ENCODE measurements at regions not wholly inside any gene's neighbourhood (a gene's known extent, or its start where the extent isn't known, plus 50 kb on each side); places are given as distances from the start of the nearest gene placed in this dataset.

DNA sequence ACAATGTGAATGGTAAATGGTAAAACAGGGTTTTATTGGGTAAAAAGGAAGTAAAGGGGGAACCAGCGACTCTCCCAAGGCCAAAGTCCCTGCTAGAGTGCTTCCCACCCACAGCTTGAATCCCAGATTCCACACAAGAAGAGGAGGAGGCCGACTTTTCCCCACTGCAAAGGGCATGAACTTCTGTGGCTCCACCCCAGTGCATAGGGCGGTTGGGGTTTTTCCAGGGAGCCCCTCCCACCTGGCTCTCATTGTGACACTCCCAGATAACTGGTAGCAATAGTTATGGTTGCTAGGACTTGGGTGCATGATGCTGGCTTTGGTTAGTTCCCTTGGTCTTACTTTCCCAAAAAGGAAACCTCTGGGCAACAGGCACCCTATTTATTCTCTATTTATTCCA is 666.0 kb upstream of the CA10 start:
- TF ChIP-seq TCF4 (CRISPR knock-in tag; IDR thresholded peaks at IDR 0.05; ENCODE audit: borderline replicate concordance): no peak
- no peak for TF ChIP-seq ZFP30 (CRISPR knock-in tag; IDR thresholded peaks at IDR 0.05)
- no peak for TF ChIP-seq RARB (CRISPR knock-in tag; IDR thresholded peaks at IDR 0.05)
- TF ChIP-seq OSR1 (CRISPR knock-in tag; IDR thresholded peaks at IDR 0.05): no peak
- TF ChIP-seq BACH2 (CRISPR knock-in tag; IDR thresholded peaks at IDR 0.05; ENCODE audit: borderline replicate concordance): no peak
- TF ChIP-seq, protein P1, sequence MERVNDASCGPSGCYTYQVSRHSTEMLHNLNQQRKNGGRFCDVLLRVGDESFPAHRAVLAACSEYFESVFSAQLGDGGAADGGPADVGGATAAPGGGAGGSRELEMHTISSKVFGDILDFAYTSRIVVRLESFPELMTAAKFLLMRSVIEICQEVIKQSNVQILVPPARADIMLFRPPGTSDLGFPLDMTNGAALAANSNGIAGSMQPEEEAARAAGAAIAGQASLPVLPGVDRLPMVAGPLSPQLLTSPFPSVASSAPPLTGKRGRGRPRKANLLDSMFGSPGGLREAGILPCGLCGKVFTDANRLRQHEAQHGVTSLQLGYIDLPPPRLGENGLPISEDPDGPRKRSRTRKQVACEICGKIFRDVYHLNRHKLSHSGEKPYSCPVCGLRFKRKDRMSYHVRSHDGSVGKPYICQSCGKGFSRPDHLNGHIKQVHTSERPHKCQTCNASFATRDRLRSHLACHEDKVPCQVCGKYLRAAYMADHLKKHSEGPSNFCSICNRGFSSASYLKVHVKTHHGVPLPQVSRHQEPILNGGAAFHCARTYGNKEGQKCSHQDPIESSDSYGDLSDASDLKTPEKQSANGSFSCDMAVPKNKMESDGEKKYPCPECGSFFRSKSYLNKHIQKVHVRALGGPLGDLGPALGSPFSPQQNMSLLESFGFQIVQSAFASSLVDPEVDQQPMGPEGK (CRISPR knock-in tag; IDR thresholded peaks at IDR 0.05; ENCODE audit: borderline replicate concordance): no peak
- TF ChIP-seq TOX (CRISPR knock-in tag; IDR thresholded peaks at IDR 0.05; ENCODE audit: borderline replicate concordance): no peak
- no peak for TF ChIP-seq ESRRG (CRISPR knock-in tag; IDR thresholded peaks at IDR 0.05)
- TF ChIP-seq PPARA (CRISPR knock-in tag; IDR thresholded peaks at IDR 0.05; ENCODE audit: borderline replicate concordance): no peak
- TF ChIP-seq ZFP3 (CRISPR knock-in tag; IDR thresholded peaks at IDR 0.05): no peak
- no peak for TF ChIP-seq ZC3H10 (CRISPR knock-in tag; IDR thresholded peaks at IDR 0.05)
- TF ChIP-seq ZNF8 (CRISPR knock-in tag; IDR thresholded peaks at IDR 0.05): no peak
- no peak for TF ChIP-seq CREB5 (CRISPR knock-in tag; IDR thresholded peaks at IDR 0.05; ENCODE audit: low read depth)
- TF ChIP-seq, protein P2, sequence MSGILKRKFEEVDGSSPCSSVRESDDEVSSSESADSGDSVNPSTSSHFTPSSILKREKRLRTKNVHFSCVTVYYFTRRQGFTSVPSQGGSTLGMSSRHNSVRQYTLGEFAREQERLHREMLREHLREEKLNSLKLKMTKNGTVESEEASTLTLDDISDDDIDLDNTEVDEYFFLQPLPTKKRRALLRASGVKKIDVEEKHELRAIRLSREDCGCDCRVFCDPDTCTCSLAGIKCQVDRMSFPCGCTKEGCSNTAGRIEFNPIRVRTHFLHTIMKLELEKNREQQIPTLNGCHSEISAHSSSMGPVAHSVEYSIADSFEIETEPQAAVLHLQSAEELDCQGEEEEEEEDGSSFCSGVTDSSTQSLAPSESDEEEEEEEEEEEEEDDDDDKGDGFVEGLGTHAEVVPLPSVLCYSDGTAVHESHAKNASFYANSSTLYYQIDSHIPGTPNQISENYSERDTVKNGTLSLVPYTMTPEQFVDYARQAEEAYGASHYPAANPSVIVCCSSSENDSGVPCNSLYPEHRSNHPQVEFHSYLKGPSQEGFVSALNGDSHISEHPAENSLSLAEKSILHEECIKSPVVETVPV (CRISPR knock-in tag; IDR thresholded peaks at IDR 0.05): no peak

Measured in SK-N-SH treated with all-trans-retinoic acid at 6 μM for 48 hours (cell line).